Inferior parietal cortex (tissue), 1 donor: ENCODE measurements at regions not wholly inside any gene's neighbourhood (a gene's known extent, or its start where the extent isn't known, plus 50 kb on each side); places are given as distances from the start of the nearest gene placed in this dataset.
A peak's percentile ranks its signal among the peaks of the same experiment; 100 is the strongest.
"Not testable (repeated sequence)": the region's sequence is repeated elsewhere in the genome, so short reads cannot be mapped to it uniquely, and the experiment has no call there.

Experiments used
- DNase-seq: peaks from one replicate; pipeline ENCODE4 v3.0.0-alpha.2; 2016; ENCODE audit errors: extremely low spot score

- DNase-seq = no peak
Observed at GRCh38 chr14:57150449-57150848, 118.3 kb downstream of the EXOC5 start.

- no peak for DNase-seq
Observed at GRCh38 chr14:57139173-57139572, 129.5 kb downstream of the EXOC5 start.

GRCh38 chr14:57136669-57137328 lies 131.9 kb downstream of the EXOC5 start:
- DNase-seq = peak; percentile 25

GRCh38 chr14:57127809-57128208 lies 140.9 kb downstream of the EXOC5 start:
- DNase-seq = not testable (repeated sequence)

GRCh38 chr14:57122129-57122528 lies 146.6 kb downstream of the EXOC5 start:
- DNase-seq = no peak

- DNase-seq = not testable (repeated sequence)
Observed at GRCh38 chr14:57112072-57112807, 156.5 kb downstream of the EXOC5 start.

- DNase-seq = not testable (repeated sequence)
Observed at GRCh38 chr14:57110411-57110810, 158.3 kb downstream of the EXOC5 start.

- DNase-seq = no peak
Observed at GRCh38 chr14:57091030-57091608, 177.6 kb downstream of the EXOC5 start.

GRCh38 chr14:57089901-57090300 lies 178.8 kb downstream of the EXOC5 start:
- DNase-seq = no peak

GRCh38 chr14:57087841-57088240 lies 180.9 kb downstream of the EXOC5 start:
- no peak for DNase-seq

GRCh38 chr14:57086271-57087162 lies 182.2 kb downstream of the EXOC5 start:
- no peak for DNase-seq

GRCh38 chr14:57085801-57086200 lies 182.9 kb downstream of the EXOC5 start:
- no peak for DNase-seq

- no peak for DNase-seq
Observed at GRCh38 chr14:57085043-57085442, 183.7 kb downstream of the EXOC5 start.

GRCh38 chr14:57080691-57081090 lies 188.0 kb downstream of the EXOC5 start:
- DNase-seq = no peak

- DNase-seq = no peak
Observed at GRCh38 chr14:57078054-57078453, 190.7 kb downstream of the EXOC5 start.

- DNase-seq = no peak
Observed at GRCh38 chr14:57073986-57074385, 194.7 kb downstream of the EXOC5 start.

- DNase-seq = no peak
Observed at GRCh38 chr14:57071639-57072038, 197.1 kb downstream of the EXOC5 start.

- no peak for DNase-seq
Observed at GRCh38 chr14:57069702-57070101, 199.0 kb downstream of the EXOC5 start.

GRCh38 chr14:57068511-57068910 lies 200.2 kb downstream of the EXOC5 start:
- DNase-seq = no peak

- DNase-seq = peak; percentile 22
Observed at GRCh38 chr14:57066887-57067513, 201.7 kb downstream of the EXOC5 start.

GRCh38 chr14:57066463-57066862 lies 202.2 kb downstream of the EXOC5 start:
- DNase-seq = no peak
